ENCODE measurements at regions not wholly inside any gene's neighbourhood (a gene's known extent, or its start where the extent isn't known, plus 50 kb on each side); places are given as distances from the start of the nearest gene placed in this dataset.

DNA sequence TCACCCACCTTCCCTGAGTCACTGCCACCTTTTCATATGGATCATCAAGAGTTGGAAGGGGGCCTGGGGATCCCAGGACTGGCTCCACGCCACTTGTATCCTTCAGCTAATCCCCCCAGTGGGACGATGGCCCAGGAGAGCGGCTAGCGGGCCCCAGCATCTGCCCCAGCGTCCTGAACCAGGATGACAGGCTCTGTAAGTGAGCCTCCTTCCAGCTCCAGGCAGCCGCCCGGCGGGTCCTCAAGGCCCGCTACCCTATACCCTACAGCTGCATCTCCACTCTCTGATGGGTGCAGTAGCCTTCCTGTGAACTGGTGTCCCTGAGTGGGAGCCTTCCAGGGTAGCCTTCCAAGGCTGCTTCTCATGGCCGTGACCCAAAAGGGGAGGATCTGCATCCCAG is 183.1 kb downstream of the ATG4C start:
- FAIRE-seq (no peak), DNase-seq (ENCODE audit: insufficient read length, low spot score) (no peak)
- TF ChIP-seq POLR2A (IDR thresholded peaks at IDR 0.05; ENCODE audit: low read depth, low read length), result no peak
- no peak for TF ChIP-seq PAX5 (IDR thresholded peaks at IDR 0.05; ENCODE audit: insufficient read depth, low read length, severe bottlenecking)
- no peak for TF ChIP-seq SPI1 (IDR thresholded peaks at IDR 0.05; ENCODE audit: low read depth, low read length)
- TF ChIP-seq POU2F2 (IDR thresholded peaks at IDR 0.05; ENCODE audit: low read depth, low read length), result no peak
- TF ChIP-seq TAF1 (IDR thresholded peaks at IDR 0.05; ENCODE audit: low read depth, low read length), result no peak
- TF ChIP-seq POLR2AphosphoS5 (IDR thresholded peaks at IDR 0.05; ENCODE audit: low read depth, low read length), result no peak

DNA sequence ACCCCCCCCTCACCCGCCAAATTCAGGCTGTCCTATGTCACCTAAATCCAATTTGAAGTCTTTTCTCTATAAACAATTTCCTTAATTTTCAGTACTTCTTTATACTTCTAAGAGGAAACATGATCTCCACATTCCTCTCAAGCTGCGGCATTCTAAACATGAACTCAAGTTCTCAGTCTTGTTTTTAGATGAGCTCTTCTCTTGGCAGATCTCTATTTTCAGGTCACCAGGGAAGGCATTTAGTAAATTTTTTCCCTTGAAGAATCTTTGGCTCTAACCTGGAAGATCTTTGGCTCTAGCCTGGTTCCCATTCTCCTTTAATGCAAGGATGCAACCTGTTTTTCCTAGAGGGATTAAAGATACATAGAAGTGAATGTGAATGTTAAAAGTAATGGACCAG is 193.4 kb downstream of the ATG4C start:
- TF ChIP-seq TAF1 (IDR thresholded peaks at IDR 0.05; ENCODE audit: low read depth, low read length) (no peak), POU2F2 (IDR thresholded peaks at IDR 0.05; ENCODE audit: low read depth, low read length) (no peak), POLR2AphosphoS5 (IDR thresholded peaks at IDR 0.05; ENCODE audit: low read depth, low read length) (no peak), POLR2A (IDR thresholded peaks at IDR 0.05; ENCODE audit: low read depth, low read length) (no peak), PAX5 (IDR thresholded peaks at IDR 0.05; ENCODE audit: insufficient read depth, low read length, severe bottlenecking) (no peak), SPI1 (IDR thresholded peaks at IDR 0.05; ENCODE audit: low read depth, low read length) (no peak)
- FAIRE-seq (no peak), DNase-seq (ENCODE audit: insufficient read length, low spot score) (no peak)

DNA sequence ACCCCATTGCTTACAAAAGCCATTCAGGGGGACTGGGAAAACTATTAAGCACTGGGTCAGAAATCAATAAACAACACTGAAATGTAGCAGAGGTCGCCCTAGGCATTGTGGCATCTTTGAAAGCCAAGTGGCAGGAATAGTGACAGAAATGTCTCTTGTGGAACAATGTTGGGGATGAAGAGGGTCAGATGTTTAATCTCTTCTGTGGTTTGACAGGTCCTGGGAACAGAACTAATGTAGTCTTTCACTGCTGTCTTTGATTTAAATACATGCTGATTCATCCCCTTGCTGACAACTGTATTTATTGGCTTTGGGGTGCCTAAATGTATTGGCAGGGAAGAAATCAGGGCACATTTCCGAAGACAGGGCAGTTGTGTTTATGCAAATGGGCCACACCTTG is 194.8 kb downstream of the ATG4C start:
- no peak for FAIRE-seq
- no peak for TF ChIP-seq POU2F2 (IDR thresholded peaks at IDR 0.05; ENCODE audit: low read depth, low read length)
- TF ChIP-seq TAF1 (IDR thresholded peaks at IDR 0.05; ENCODE audit: low read depth, low read length), result no peak
- TF ChIP-seq PAX5 (IDR thresholded peaks at IDR 0.05; ENCODE audit: insufficient read depth, low read length, severe bottlenecking), result no peak
- TF ChIP-seq SPI1 (IDR thresholded peaks at IDR 0.05; ENCODE audit: low read depth, low read length), result no peak
- no peak for TF ChIP-seq POLR2AphosphoS5 (IDR thresholded peaks at IDR 0.05; ENCODE audit: low read depth, low read length)
- no peak for TF ChIP-seq POLR2A (IDR thresholded peaks at IDR 0.05; ENCODE audit: low read depth, low read length)

DNA sequence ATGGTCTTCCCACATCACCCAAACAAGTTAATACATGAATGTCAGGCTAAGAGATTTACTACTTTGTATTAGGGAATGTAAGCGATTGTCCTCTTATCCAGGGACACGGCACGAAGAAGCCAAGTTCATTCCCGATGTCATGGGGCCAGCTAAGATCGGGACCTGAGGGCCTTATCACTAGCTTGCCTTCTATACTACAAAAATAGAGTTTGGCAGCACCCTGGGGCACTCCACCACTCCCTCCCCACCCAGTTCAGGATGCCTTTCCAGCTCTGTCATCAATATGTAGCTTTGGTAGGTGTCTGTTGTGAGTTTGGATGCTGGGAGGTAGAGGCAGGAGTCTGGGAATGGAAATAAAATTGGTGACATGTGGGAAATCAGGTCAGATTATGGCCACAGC is 197.5 kb downstream of the ATG4C start:
- TF ChIP-seq SPI1 (IDR thresholded peaks at IDR 0.05; ENCODE audit: low read depth, low read length) (no peak), POU2F2 (IDR thresholded peaks at IDR 0.05; ENCODE audit: low read depth, low read length) (no peak), POLR2AphosphoS5 (IDR thresholded peaks at IDR 0.05; ENCODE audit: low read depth, low read length) (no peak), PAX5 (IDR thresholded peaks at IDR 0.05; ENCODE audit: insufficient read depth, low read length, severe bottlenecking) (no peak), TAF1 (IDR thresholded peaks at IDR 0.05; ENCODE audit: low read depth, low read length) (no peak), POLR2A (IDR thresholded peaks at IDR 0.05; ENCODE audit: low read depth, low read length) (no peak)
- DNase-seq (ENCODE audit: insufficient read length, low spot score) (no peak), FAIRE-seq (no peak)

More for the DNA sequence above, 194.8 kb downstream of the ATG4C start:
- no peak for DNase-seq (ENCODE audit: insufficient read length, low spot score)

DNA sequence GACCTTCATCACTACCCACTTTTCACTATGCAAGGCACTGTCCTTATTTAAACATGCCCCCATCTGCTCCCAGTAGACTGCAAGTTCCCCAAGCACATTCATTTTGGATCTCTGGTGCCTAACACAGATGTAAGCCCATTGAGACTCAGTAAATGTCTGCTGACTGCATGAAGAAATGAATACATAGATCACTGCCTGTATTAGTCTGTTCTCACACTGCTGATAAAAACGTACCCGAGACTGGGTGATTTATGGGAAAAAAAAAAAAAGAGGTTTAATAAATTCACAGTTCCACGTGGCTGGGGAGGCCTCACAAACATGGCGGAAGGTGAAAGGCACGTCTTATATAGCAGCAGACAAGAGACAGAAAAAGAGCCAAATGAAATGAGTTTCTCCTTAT is 204.9 kb downstream of the ATG4C start:
- FAIRE-seq (no peak), DNase-seq (ENCODE audit: insufficient read length, low spot score) (no peak)
- TF ChIP-seq POLR2A (IDR thresholded peaks at IDR 0.05; ENCODE audit: low read depth, low read length) (no peak), TAF1 (IDR thresholded peaks at IDR 0.05; ENCODE audit: low read depth, low read length) (no peak), POLR2AphosphoS5 (IDR thresholded peaks at IDR 0.05; ENCODE audit: low read depth, low read length) (no peak), POU2F2 (IDR thresholded peaks at IDR 0.05; ENCODE audit: low read depth, low read length) (no peak), SPI1 (IDR thresholded peaks at IDR 0.05; ENCODE audit: low read depth, low read length) (no peak), PAX5 (IDR thresholded peaks at IDR 0.05; ENCODE audit: insufficient read depth, low read length, severe bottlenecking) (no peak)

DNA sequence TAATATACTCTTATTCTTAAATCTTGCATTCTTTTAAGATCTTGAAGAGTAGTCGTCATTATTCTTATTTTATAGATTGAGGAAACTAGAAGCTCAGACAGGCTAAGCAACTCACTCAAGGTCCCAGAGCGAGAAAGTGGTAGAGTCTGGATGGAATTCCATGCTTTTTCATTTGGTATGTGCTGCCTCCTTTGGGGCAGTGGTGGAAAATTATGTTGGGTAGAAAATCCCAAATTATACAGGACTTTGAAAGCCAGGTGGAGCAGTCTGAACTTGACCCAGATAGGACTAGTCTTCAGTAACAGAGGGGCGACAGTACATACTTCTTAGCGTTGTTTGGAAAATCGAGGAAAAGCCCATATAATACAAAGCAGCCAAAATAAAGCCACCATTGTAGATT is 205.6 kb downstream of the ATG4C start:
- FAIRE-seq (no peak), DNase-seq (ENCODE audit: insufficient read length, low spot score) (no peak)
- TF ChIP-seq PAX5 (IDR thresholded peaks at IDR 0.05; ENCODE audit: insufficient read depth, low read length, severe bottlenecking) (no peak), SPI1 (IDR thresholded peaks at IDR 0.05; ENCODE audit: low read depth, low read length) (no peak)

DNA sequence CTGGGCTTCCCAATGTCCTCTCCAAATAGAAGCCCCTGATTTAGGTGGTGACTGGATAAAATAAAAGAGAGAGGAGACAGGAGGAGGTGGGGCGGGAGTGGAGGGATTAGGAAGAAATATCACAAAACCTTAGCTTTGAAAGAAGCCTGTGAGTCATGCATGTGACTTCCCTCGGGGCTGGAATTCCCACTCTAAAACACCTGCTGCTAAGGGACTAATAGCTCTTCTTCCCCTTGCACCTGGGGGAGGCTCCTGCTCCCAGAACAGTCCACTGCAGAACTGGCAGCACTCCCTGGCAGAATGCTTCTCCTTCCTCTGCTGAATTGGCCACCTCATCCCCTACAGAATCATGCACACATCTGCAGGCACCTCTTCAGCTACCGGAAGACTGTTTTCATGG is 207.2 kb downstream of the ATG4C start:
- DNase-seq (ENCODE audit: insufficient read length, low spot score), result no peak
- no peak for TF ChIP-seq POLR2A (IDR thresholded peaks at IDR 0.05; ENCODE audit: low read depth, low read length)
- TF ChIP-seq POU2F2 (IDR thresholded peaks at IDR 0.05; ENCODE audit: low read depth, low read length), result no peak
- no peak for TF ChIP-seq PAX5 (IDR thresholded peaks at IDR 0.05; ENCODE audit: insufficient read depth, low read length, severe bottlenecking)
- TF ChIP-seq POLR2AphosphoS5 (IDR thresholded peaks at IDR 0.05; ENCODE audit: low read depth, low read length), result no peak
- no peak for TF ChIP-seq TAF1 (IDR thresholded peaks at IDR 0.05; ENCODE audit: low read depth, low read length)
- no peak for TF ChIP-seq SPI1 (IDR thresholded peaks at IDR 0.05; ENCODE audit: low read depth, low read length)
- no peak for FAIRE-seq

DNA sequence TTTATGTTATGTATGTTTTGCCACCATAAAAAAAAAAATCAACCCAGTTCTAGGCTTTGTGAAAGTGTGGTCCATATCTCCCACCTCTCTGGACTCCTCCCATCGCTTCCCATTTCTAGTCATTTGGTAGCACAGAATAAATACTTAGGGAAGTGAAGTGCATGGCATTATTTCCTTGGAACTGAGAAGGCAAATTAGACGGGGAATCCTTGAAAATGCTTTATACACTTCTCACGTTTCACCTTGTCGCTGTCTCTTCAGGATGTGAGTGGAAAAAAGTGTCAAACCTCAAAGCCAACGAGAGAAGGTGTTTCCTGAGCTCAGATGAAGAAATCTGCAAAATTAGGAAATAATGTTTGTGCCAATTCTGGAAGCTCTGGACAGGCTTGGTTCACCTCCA is 209.9 kb downstream of the ATG4C start:
- no peak for FAIRE-seq
- no peak for DNase-seq (ENCODE audit: insufficient read length, low spot score)
- no peak for TF ChIP-seq TAF1 (IDR thresholded peaks at IDR 0.05; ENCODE audit: low read depth, low read length)
- no peak for TF ChIP-seq PAX5 (IDR thresholded peaks at IDR 0.05; ENCODE audit: insufficient read depth, low read length, severe bottlenecking)
- no peak for TF ChIP-seq POLR2A (IDR thresholded peaks at IDR 0.05; ENCODE audit: low read depth, low read length)
- TF ChIP-seq POU2F2 (IDR thresholded peaks at IDR 0.05; ENCODE audit: low read depth, low read length), result no peak
- TF ChIP-seq SPI1 (IDR thresholded peaks at IDR 0.05; ENCODE audit: low read depth, low read length), result no peak
- TF ChIP-seq POLR2AphosphoS5 (IDR thresholded peaks at IDR 0.05; ENCODE audit: low read depth, low read length), result no peak

DNA sequence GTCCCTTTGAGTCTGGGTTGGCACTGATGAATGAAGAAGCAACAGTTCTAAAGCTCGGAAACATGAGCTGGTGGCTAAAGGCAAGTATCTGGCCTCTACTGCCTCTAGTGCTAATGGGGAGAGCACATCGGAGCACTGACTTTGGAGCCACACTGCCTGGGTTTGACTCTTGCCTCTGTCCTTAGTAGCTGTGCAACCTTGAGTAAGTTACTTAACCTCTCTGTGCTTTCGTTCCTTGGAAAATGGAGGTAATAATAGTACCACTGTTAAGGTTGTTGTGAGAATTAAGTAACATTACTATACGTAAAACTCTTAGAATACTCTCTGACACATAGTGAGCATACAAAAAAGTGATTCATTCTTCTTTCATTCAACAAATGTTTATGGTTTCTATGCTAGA is 211.2 kb downstream of the ATG4C start:
- DNase-seq (ENCODE audit: insufficient read length, low spot score) (no peak), FAIRE-seq (no peak)
- TF ChIP-seq POLR2AphosphoS5 (IDR thresholded peaks at IDR 0.05; ENCODE audit: low read depth, low read length), result no peak

DNA sequence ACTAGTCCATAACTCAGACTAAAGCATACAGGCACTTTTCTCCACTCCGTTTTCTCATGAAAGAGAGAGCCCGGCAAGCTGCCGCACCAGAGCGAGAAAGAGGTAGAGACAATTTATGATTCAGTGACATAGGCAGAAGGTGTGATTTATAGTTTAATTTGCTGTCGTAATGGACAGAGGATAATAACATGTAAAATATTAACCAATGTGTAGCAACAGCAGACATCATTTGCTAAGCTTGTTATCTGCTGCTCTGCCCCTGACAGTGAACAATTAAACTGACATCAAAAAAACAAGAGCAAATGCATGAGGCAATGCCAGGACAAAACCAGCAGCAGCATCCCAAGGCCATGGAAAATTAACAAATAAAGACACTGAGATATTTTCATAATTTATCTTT is 214.0 kb downstream of the ATG4C start:
- DNase-seq (ENCODE audit: insufficient read length, low spot score), result no peak
- FAIRE-seq, result no peak
- TF ChIP-seq SPI1 (IDR thresholded peaks at IDR 0.05; ENCODE audit: low read depth, low read length) (no peak), POLR2AphosphoS5 (IDR thresholded peaks at IDR 0.05; ENCODE audit: low read depth, low read length) (no peak), POU2F2 (IDR thresholded peaks at IDR 0.05; ENCODE audit: low read depth, low read length) (no peak)

Data from GM12891 (cell line).